ENCODE measurements at regions not wholly inside any gene's neighbourhood (a gene's known extent, or its start where the extent isn't known, plus 50 kb on each side); places are given as distances from the start of the nearest gene placed in this dataset.

DNA sequence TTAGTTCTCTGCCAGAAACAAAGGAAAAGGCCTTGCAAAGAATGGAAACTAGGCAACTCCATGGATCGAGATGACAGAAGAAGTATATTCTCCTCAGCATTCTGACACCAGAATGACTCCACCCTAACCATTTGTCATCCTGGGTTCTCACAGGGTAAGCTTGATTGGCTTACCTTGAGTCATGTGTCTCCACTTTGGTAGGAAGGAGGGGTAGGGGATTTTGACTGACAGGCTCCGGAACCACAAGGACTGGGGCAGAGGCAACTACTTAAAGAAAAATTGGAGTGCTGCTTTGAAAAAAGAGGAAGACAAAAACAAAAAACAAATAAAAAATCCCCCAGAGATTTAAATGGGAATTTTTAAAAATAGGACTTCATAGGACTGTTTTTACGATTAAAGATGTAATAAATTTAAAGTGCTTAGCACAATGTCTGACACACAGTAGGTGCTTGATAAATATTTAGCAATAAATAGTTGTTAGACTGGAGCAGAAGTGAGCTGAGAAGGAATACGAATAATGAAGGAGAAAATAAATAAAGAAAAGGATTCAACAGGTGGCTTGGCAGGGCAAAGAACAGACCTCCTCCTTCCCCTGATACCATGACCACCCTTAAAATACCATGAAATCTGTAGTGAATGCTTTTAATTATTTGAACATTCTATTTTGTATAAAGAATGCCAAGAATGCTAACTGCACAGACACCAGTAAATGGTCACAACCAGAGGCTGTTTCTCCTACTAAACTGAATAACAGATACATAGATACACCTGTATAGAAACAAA lies 230.2 kb downstream of the CDCA7 start:
- DNase-seq (ENCODE audit: low read depth in 2 of 3, low spot score in 1 of 3): no peak

GRCh38 chr2:173588931-173589369 lies 234.3 kb downstream of the CDCA7 start:
- DNase-seq (ENCODE audit: low read depth in 2 of 3, low spot score in 1 of 3): no peak

GRCh38 chr2:173589604-173590275 lies 235.1 kb downstream of the CDCA7 start:
- DNase-seq (ENCODE audit: low read depth in 2 of 3, low spot score in 1 of 3): no peak

DNA sequence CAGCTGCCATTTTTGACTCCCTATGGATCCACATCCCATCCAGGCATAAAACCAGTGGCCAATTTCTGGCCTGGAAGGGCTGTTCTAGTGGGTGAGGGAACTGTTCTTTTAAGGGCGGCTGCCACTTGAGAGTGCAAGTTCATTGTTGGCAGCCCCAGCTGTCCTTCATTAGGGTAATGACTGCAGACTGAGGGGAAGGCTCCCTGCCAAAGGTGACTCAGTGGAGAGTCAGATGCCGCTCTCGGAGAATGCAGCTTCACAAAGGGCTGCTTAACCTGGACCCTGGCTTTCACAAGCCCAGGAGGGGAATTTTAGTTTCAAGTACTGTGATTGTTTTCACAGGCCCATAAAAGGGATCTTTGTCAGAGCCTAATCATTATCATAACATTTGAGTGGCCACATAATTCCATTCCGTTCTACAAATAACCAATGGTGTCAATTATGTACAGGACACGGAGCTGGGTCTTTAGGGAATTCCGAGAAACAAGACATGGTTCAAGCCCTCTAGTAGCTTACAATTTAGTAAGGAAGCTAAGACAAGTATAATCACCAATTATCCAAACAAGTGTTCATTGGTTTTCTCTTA lies 235.7 kb downstream of the CDCA7 start:
- no peak for DNase-seq (ENCODE audit: low read depth in 2 of 3, low spot score in 1 of 3)

DNA sequence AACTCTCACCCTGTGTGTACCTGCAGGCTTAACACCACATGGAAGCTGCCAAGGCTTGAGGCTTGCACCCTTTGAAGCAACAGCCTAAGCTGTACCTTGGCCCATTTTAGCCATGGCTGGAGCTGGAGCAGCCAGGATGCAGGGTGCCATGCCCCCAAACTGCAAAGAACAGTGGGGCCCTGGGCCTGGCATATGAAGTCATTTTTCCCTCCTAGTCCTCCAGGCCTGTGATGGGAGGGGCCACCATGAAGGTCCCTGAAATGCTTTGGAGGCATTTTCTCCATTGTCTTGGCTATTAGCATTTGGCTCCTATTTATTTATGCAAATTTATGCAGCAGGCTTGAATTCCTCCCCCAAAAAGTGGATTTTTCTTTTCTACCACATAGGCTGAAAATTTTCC lies 238.4 kb downstream of the CDCA7 start:
- no peak for DNase-seq (ENCODE audit: low read depth in 2 of 3, low spot score in 1 of 3)

GRCh38 chr2:173596244-173596643 lies 241.6 kb downstream of the CDCA7 start:
- DNase-seq (ENCODE audit: low read depth in 2 of 3, low spot score in 1 of 3): no peak

- DNase-seq (ENCODE audit: low read depth in 2 of 3, low spot score in 1 of 3): no peak
Measured at GRCh38 chr2:173598525-173598924, 243.9 kb downstream of the CDCA7 start.

- DNase-seq (ENCODE audit: low read depth in 2 of 3, low spot score in 1 of 3): no peak
Measured at GRCh38 chr2:173599821-173600359, 245.2 kb downstream of the CDCA7 start.

GRCh38 chr2:173602153-173602795 lies 247.6 kb downstream of the CDCA7 start:
- no peak for DNase-seq (ENCODE audit: low read depth in 2 of 3, low spot score in 1 of 3)

- DNase-seq (ENCODE audit: low read depth in 2 of 3, low spot score in 1 of 3): no peak
Measured at GRCh38 chr2:173605994-173606393, 251.3 kb downstream of the CDCA7 start.

DNA sequence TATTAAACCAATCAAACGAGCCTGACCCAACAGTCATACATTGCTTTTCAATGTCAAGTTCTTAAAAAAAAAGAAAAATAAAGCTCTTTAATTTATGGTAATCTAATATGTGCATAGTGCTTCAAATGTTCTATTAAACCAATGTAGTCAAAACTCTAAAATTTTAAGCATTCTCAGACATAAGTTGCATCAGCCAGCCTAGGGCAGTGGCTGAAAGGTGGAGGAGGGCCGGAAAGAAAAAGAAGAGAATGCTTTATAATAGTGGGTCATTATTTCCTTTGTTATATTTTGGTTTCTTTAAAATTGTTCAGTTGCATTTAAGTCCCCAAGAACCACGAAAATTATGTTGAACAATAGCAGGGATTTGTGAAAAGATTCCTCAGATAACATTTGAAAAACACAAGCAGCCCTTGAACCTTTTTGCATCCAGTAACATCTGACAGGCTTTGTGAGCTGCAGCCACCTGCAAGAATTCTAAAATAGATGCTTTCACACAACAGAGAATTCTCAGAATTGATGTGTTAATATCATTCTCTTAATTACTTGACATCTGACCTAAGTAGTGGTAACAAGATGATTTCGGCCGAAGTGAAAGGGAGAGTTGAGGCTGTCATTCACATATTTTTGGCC lies 252.1 kb downstream of the CDCA7 start:
- DNase-seq (ENCODE audit: low read depth in 2 of 3, low spot score in 1 of 3): no peak

GRCh38 chr2:173607606-173608311 lies 253.1 kb downstream of the CDCA7 start:
- DNase-seq (ENCODE audit: low read depth in 2 of 3, low spot score in 1 of 3): no peak

- DNase-seq (ENCODE audit: low read depth in 2 of 3, low spot score in 1 of 3): no peak
Measured at GRCh38 chr2:173611121-173611520, 256.4 kb downstream of the CDCA7 start.

DNA sequence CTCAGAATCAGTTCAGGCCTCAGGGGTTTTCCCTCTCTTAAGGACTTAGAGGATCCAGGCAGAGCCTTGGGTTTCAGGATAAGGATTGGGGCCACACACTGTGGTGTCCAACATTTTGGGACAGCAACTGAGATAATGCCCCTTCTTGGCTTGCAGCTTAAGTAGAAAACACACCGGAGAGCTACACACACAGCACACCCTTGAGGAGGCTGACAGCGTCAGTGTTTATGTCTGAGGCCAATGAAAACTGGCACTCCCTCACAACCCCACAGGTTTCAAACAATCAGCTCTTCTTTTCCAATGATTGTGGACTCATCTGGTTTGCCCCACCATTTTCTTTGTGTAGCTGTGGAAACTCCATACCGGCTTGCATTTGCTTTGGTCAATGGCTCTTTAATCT lies 257.7 kb downstream of the CDCA7 start:
- DNase-seq (ENCODE audit: low read depth in 2 of 3, low spot score in 1 of 3): no peak

DNA sequence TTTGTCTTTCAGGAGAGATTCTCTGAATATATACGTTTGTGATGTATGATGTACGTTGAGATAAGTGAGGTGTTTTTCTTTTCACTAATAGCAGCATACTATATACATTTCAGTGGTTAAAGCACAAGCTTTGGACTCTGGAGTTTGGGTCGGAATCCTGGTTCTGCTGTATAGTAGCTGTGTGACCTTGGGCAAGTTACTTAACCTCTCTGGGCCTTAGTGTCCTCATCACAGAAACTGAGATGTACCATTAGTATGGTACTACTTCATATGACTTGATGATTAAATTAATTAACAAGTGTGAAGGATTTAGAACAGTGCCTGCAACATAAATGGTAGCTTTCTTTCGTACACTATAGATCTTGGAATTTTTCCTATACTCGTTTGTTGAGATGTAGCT lies 258.7 kb downstream of the CDCA7 start:
- DNase-seq (ENCODE audit: low read depth in 2 of 3, low spot score in 1 of 3): no peak

DNA sequence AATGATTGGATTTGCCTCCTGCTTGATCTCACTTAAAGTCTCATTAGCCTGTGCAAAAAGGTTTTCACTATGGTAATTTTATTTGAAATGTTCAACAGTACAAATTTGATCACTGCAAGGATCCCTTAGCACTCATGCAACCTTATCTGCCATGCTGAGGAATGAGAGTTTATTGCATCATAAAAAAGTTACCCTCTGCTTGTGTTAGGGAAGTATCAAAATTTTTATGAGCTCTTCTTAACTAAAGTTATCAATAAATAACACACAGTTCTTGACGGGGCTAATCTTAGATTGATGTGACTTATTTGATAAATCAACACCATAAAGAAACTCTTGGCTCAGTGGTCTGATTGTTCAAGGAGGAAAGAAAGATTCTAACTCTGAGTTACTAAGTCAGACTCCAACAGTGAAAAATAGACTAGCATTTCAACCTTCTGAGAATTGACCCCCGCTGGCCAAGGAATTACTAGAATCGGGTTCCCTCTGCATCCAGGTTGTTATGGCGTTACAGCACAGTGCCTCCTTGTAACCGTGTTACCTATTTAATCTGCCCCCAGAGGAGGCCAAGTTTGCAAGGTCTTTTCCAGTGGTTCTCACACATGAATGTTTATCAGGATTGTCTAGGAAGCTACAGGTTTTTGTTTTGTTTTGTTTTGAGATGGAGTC lies 259.7 kb downstream of the CDCA7 start:
- no peak for DNase-seq (ENCODE audit: low read depth in 2 of 3, low spot score in 1 of 3)

DNA sequence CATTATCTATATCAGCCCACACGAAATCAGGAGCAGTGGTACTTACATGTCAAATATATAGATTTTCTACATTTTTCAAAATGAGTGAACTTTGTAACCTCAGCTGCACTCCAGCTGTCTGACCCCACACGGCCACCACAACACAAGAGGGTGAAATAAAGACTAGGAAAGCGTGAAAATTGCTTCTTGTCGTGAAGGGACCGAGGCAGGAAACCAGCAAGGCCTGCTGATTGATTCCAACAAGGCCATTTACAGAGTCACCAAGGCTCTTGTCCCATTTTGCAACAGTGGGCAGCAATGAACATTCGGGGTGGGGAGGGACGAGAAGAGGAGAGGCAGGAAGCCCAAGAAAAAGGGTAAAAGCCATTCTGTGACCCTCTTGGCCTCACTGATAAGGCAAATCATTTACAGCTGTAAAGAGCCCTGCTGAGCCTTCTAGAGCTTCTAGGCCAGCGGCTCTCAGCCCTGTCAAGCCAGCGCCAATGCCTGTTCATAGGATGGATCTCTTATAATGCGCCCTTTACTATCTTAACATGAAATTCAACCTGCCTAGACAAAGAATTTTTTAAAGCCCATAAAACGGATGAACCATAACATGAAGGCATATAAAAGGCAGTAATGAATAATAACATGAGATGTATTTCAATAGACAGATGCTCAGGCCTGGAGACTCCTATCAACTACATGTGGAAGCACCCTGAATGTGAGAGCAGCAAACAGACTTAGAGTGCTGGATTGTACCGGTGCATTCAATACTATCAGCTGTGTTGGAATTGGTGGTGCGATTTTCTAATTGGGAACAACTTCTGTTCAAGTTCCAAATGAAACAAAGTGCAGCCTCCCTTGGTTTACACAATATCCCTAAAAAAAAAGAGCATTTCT lies 269.0 kb downstream of the CDCA7 start:
- no peak for DNase-seq (ENCODE audit: low read depth in 2 of 3, low spot score in 1 of 3)

- no peak for DNase-seq (ENCODE audit: low read depth in 2 of 3, low spot score in 1 of 3)
Measured at GRCh38 chr2:173625315-173625714, 270.6 kb downstream of the CDCA7 start.

DNA sequence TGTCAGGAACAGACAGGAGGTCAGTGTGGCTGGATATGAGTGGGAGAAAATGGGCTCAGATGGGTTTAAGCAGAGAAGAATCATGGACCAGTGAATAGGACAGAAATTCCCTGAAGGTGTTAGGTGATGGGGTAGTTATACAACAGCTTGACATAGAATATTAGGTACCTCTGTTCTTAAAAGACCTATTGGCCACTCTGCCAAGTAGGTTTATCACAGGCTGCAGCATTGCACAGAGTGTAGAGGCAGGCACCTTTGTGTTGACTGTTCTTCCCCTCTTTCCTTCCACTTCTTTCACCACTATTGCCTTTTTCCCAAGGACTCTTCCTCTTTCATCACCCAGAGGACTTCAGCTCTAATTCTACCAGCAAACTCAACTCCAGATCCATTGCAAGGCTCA lies 274.4 kb downstream of the CDCA7 start:
- no peak for DNase-seq (ENCODE audit: low read depth in 2 of 3, low spot score in 1 of 3)

All from stimulated activated CD4-positive, alpha-beta T cell treated with anti-CD3 and anti-CD28 coated beads, Interleukin-12 subunit alpha, Interleukin-12 subunit beta, amount 100 ng/mL, for 48 hours (primary cell).